NCI-H446 treated with DMSO at 0.1 percent for 48 hours (cell line): ENCODE measurements at regions not wholly inside any gene's neighbourhood (a gene's known extent, or its start where the extent isn't known, plus 50 kb on each side); places are given as distances from the start of the nearest gene placed in this dataset.
"Not testable (repeated sequence)": the region's sequence is repeated elsewhere in the genome, so short reads cannot be mapped to it uniquely, and the experiment has no call there.

ENCODE experiments used
- DNase-seq: peaks from one replicate; lab custom pipeline; 2025; lab: John Stamatoyannopoulos, UW

DNA sequence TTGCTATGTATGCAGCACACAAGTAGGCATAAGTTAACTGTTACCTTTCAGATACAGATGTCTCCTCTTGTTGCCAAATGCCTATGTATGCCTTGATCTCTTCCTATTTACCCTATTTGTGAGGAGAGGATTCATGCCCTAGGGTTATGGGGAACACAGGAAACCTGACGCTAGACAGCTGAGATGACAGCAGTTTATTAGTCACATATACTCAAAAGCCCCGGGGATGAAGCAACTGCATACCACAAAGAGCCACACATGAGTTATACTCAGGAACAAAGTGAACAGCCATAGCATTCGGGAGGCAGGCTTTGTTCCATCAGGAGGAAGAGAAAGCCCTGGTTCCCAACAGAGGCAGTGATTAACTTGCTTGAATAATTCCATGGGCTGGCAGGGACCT is 1011.7 kb upstream of the PCDH7 start:
- no peak for DNase-seq

DNA sequence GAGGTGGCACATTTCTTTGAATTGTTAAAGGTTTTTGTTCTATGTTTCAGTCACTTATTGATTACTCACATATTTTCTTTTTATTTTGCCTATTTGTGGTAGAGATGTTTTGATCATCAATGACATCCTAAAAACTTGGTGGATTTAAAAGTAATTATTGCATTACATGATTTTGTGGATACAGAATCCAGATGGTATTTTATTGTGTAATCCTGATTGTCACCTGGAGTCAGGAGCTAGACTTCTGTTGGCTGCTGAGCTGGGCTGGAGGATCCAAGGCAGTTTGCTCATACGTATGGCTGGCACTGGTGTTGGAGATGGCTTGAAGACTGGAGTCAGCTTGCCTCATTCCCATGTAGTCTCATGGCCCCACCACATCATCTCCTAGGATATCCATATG is 1009.6 kb upstream of the PCDH7 start:
- DNase-seq = no peak

DNA sequence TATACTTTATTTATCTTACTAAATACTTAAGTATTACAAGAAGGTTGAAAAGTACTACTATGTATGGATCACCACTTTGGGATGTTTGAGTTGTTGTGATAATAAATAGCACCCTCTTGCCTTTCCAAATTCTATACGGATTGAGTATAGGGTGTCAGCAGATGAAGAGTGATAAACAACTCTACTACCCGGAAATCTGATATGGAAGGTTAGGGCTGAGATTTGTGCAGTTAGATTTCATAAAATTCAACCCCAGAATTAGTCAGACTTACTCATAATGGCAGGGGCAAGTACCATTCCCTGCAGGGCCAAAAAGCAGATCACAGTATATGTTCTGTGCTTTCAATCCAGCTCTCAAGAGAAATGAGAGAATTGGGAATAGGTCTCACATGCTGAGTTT is 1008.9 kb upstream of the PCDH7 start:
- no peak for DNase-seq

DNA sequence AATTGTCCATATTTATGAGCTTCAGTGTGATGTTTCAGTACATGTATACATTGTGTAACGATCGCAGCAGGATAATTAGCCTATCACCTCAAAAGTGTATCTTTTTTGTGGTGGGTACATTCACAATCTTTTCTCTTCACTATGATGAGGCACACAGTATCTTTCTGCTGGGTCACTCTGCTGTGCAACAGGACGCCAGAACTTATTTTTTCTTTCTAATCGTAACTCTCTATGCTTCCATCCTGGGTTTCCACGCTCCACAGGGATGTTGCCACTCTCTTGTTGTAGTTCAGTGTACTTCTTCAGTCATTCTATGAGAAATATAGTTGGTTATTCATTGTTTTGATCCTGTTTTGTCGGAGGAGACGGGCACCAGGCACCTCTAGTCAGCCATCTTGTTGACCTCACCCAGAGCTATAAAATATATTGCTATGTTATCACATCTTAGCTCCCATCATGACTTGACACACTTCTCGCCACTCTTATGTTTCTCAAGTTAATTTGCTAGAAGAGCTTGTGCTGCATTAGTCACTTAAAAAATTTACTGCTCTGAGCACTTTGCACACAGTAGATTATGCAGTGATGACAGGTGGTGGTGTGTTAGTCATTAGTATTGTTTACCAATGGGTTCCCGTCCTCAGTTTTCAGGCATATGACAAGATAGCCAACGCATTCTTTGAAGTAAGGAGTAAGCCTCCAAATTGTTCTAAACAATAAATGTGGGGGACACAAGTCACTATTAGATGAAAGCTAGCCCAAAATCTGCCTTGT is 1002.7 kb upstream of the PCDH7 start:
- no peak for DNase-seq

DNA sequence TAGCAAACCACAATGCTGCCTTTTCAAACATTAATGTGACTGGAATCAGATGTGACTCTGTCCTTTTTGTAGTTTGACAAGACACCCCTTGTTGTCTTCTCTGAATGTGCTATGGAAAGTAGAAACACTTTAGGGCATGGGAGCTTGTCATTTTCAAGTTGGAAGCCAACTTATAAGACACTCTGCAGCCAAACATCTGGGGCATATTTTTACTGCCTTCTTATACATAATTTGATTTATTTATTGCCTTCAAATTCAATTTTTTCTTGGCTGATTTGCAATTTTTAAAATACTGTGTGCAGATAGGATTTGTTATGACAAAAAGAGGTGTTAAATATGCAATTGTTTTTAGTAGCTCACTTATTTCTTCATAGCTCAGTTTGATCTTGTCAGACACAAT is 1002.0 kb upstream of the PCDH7 start:
- DNase-seq = no peak

DNA sequence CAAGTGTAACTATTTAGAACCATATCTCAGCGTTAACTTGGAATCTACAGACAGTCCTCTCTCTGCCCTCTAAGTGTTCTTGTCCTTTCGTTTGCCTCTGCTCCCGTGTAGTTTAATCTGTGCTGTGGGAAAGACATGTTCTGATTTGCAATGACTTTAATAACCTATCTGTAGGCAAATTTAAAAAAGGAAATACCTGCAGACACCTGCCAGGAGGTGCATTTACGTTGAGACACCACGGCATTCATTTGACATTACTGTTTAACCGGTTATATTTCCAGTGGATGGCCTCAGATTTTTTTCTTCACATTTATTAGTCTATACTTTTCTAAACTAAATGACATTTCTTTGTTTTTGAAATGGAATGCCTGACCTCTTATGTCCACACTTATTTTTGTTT is 997.9 kb upstream of the PCDH7 start:
- DNase-seq = no peak

DNA sequence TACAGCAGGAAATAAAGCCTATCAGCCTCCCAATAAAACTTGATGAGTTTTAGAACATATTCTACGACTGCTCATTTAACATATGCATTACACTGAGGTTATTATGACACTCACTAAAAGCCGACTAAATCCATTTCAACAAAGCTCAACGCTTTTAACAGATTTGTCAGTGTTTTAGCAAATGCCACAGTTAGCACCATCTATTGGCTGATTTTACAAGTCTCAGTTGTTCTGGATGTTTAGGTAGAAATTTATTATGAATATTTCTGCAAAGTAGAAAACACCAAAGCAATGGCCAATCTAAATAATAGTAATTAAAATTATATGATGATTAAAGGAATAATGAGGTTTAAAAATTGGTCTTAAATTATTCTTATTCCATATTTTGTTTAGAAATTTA is 993.2 kb upstream of the PCDH7 start:
- no peak for DNase-seq

DNA sequence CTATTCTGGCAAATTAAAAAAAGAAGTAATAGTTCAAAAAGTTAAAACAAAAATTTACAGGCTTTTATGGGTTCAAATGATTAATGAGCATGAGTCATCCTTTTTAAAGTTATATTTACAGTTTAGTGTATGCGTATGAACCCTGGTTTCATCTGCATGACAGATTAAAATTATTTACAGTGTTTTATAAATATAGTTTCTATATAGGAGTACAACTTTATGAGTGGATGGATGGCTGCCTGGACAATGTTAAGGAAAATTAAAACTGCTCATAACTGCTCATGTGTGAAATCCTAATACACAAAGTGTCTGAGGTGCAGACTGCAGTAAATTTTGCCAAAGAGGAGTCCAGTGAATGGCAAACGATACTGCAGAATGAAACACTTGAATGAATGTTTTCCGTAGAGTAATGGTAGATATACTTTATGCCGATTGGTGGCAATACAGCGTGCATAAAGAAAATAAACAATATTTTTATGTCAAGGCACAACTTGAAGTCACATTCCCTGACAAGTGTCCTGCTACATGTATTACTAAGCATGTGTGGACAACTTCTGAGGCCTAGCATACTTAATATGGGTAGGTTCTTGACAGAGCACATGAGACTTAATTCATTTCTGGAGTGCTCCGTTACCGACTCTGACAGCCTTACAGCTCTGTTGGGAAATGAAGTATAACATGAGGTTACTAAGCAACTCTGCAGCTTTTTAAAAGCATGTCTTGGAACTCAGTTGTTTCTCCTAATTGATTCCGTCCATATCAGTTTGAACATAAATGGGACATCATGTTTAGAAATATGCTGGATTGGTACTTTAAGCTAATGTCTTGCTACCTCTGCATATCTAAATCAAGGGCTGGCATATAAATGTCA is 985.6 kb upstream of the PCDH7 start:
- no peak for DNase-seq

DNA sequence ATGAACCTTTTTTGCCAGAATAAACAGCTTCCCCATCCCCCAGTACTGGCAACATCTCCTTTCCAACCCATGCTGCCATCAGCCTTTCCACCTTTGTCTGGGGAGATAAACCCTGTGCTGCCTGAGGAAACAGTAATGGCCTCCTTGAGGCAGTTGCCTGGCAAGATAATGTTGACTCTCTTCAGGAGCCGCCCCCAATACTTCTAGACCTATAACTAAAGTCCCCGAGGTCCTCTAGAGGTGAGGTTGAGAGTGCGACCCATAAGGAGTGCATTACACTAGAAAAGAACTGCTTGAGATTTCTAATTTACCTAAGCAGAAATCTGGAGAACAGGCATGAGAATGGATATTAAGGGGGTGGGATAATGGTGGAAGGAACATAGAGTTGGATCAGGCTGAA is 963.2 kb upstream of the PCDH7 start:
- no peak for DNase-seq

DNA sequence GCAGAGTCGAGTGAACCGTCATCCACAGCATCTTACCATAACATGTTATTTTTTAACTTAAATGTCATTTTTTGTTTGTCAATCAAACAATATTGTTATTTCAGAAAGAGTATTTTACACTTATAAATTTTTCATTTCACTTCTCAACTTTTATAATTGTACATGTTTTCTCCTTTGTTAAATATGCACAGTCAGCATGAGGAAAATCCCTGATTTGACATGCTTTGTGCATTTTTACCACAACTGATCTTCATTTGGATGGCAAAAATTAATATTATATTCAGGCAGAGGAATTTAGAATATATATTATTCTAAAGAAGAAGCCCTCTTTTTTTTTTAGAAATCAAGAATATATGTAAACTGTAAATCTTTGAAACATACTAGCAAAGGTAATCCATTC is 958.0 kb upstream of the PCDH7 start:
- DNase-seq = no peak

DNA sequence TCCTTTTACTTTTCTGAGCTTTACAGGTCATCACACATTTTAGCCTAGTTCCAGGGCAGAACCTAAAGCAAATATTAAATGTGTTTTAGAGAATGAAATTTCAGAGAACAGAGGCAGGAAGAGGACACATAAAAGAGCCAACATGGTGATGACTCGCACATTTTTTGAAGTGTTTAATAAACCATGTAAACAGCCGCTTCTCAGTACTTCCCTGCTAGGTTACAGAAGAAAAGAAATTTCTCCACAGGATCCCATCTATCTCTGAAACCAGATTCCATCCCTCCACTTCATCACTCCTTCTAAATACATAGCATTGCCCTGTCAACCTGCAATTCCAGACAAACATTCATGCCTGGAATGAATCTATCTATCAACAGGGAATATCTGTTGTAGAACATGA is 949.5 kb upstream of the PCDH7 start:
- DNase-seq = no peak

DNA sequence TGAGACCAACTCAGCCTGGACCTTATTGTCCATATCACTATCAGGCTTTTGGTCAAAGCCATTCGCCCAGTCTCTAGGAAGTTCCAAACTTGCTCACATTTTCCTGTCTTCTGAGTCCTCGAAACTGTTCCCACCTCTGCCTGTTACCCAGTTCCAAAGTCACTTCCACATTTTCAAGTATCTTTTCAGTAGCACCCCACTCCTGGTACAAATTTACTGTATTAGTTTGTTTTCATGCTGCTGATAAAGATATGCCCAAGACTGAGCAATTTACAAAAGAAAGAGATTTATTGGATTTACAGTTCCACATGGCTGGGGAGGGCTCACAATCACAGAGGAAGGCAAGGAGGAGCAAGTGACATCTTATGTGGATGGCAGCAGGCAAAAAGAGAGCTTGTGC is 932.0 kb upstream of the PCDH7 start:
- DNase-seq = not testable (repeated sequence)

DNA sequence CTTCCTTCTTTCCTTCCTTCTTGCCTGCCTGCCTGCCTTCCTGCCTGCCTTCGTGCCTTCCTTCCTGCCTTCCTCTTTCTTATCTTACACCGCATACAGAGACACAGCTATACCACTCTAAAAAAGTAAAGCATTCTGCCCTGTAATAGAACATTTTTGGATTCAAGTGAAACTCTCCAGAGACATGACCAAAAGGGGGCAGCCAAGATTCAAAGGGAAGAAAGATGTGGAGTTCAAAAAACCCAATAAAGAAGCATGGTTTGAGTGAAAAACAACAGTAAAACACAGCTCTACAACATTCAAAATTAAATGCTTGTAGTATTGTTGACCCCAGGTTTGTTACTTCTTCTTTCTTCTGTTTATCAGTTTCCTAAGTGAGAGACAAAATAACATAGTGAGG is 914.9 kb upstream of the PCDH7 start:
- DNase-seq = no peak

DNA sequence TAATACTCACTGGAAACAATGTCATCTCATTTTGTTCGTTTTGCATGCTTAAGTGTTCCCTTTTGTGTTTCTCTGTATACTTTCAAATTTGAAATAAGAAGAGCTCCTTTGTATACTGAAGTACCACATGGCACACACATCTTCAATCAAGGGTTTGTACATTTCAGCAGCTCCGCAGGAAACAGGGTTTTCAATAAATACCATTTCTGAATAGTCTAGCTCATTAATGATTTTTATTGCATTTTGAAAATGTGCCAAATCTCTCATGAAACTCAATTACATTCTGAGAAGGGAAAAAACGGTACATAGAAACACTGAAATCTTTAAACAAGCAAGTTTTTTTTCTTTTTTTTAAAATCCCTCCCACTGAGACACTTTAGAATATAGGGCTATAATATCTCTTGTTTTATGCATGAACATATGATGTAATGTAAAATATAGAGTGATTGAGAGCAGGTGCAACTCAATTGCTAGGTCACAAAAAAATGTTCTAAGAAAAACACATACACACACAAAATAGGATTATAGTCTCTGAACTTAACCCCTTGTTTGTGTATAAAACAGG is 914.2 kb upstream of the PCDH7 start:
- no peak for DNase-seq

DNA sequence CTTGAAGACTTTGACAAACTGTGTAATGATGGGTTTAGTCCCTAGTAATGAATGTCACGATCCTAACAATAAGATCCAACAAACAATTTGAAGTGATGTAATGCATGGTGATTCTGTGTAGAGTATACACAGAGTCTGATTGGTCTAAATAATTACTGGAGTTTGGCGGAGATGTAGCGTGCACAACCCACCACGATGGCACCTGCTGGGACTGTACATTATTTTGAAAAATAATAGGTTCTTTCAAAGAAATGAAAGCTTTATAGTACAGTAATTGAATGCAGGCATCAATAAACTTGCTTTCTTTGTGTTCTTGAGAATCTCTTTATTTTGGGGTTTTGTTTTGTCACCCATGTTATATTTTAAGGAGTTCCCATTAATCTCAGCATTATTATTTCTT is 902.2 kb upstream of the PCDH7 start:
- no peak for DNase-seq

DNA sequence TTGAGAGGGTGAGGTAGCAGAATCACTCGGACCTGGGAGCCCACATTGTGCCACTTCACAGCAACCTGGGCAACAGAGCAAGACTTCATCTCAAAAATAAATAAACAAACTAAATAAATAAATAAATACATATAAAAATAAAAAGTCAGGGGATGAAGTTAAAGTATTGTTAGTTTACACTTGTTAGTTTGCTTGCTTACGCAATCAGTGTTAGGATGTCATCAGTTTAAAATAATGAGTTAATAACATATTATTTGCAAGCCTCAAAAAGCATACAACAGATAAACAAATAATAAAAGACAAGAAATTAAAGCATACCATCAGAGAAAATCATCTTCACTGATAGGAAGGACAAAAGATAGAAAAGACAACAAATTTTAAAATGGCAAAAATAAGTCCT is 891.1 kb upstream of the PCDH7 start:
- DNase-seq = no peak

DNA sequence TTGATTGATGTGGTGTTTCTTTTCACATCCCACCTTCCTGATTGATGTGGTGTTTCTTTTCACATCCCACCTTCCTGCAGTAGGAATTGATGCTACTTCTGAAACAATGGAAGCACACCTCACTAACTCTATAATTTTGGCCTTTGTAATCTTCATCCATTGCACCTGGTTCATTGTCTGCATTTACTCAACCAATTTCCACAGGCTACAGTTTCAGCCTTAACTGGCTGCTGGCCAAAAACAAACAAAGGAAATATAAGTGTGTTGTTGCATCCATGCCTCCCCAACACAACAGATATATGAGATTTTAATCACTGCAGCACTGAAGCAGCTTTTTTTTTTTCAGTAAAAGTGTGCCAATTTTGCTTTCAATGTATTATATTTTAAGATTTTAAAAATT is 867.6 kb upstream of the PCDH7 start:
- no peak for DNase-seq

DNA sequence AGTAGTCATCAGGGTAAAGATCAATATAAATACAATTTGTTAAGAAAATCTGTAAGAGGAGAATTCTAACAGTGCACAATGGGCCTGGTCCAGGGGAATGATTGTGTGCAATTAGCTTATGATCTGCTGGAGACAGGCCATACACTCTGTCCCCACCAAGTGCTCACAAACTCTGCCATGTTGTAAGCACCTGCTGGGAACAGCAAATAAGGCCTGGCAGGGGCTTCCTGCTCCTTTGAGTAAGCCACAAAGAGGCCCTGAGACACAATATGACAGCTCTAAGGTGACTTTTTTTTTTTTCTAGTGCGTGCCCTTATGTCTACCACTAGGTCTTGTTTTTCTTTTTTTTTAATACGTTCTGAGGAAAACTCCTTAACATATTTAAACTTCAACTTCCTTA is 866.3 kb upstream of the PCDH7 start:
- no peak for DNase-seq

DNA sequence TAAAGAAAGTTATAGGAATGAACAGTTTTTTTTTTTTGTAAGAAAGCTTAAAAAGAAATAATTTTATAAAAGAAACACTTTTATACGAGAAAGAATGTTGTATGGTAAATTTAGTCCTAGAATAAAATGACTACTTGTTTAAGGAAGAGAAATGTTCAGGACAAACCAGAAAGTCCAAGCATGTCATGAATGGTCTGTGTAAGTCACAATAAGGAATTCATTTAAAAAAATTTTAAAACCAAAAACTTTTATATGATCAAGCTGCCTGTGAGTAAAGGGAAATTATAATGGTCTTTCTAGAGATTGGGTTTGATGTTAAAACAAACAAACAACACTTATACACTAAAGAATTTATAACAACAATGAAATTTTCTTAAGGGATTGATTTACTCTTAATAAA is 858.9 kb upstream of the PCDH7 start:
- DNase-seq = no peak

DNA sequence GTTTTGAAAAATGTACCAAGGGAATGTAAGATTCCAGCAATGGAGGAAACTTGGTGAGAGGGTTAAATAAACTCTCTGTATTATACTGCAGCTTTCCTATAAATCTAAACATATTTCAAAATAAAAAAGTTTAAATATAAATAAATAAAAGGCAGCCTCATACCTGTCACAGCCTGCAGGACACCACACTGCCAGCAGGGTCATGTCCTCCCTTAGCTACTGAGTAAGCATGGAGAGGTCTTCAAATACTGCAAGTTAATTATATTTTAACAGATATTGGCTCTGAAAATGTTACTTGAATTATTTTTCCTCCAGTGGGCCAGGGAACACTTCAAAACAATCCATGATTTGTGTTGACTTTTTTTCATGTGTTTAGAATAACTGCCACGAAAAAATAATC is 852.8 kb upstream of the PCDH7 start:
- DNase-seq = no peak

DNA sequence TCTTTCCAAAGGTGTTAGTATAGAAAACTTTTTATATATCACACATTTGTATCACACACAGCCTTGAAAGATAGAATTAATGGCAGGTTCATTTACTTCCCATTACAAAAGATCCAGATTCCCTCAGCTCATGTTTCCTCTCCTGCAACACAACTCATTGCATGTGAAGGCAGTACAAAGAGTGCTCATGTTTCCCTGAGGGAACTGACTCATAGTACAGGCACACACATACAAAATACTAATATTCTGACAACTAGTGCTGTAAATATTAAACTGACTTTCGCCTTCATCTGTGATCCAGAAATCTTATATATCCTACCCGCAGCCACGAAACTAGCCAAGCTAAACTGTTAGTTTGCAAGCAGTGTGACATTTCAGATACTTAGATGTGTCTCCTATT is 819.8 kb upstream of the PCDH7 start:
- DNase-seq = no peak

DNA sequence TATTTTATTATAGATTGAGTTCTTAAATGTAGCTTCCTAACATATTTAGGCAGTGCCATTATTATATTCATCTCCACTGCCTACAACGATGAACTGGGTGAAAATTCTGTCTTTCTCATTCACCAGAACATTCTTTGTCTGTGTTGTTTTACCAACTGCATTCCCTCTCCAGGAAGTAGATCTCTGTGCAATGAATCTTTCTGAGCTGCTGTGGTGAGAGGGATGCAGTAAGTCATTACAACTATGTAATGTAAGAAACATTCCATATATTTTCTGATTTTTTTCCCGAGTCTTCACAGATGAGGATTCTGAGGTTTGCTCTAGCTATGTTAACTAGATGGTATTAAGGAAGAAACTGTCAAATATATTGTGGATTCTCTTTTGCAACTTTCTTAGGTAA is 811.9 kb upstream of the PCDH7 start:
- no peak for DNase-seq

DNA sequence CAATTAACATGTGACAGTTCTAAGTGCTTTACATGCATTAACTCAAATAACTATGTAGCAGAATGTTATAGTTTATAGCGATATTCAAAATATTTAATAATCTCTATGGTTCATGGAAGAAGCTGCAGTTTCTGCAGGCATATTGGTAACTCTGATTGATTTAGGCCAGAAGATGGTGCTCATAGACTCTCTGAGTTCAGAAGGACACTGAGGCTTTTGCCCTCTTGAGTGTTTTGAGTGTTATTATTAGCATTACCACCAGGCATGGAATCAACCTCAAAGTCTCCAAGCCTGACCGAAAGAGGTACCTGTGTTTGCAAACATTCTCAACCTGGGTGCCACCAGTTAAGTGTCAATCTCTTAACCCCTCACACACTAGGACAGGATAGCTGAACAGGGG is 792.3 kb upstream of the PCDH7 start:
- DNase-seq = no peak
